Fibroblast of pulmonary artery (primary cell): ENCODE measurements at regions not wholly inside any gene's neighbourhood (a gene's known extent, or its start where the extent isn't known, plus 50 kb on each side); places are given as distances from the start of the nearest gene placed in this dataset.

Source experiments
- DNase-seq: peaks from one replicate; pipeline ENCODE4 v3.0.0-alpha.2; 2010; ENCODE audit warnings: low read depth
- H3K4me3 ChIP-seq: replicated peaks from 2 replicates; pipeline ENCODE4 v1.5.1; 2011; ENCODE audit warnings: low read depth, mild to moderate bottlenecking, control low read depth, low read length, moderate library complexity
- CTCF ChIP-seq: IDR thresholded peaks from 2 replicates; pipeline ENCODE4 v1.5.1; 2011; ENCODE audit warnings: mild to moderate bottlenecking, control low read depth, low read length, inconsistent platforms; ENCODE audit errors: missing control alignments

- H3K4me3 ChIP-seq = no peak overlapping the region
- no peak for DNase-seq
- TF ChIP-seq CTCF = no peak
Measured at GRCh38 chr7:1321411-1322239, 89.0 kb downstream of the UNCX start.

- no peak for TF ChIP-seq CTCF
- no peak for DNase-seq
- H3K4me3 ChIP-seq = no peak overlapping the region
Measured at GRCh38 chr7:1322240-1323110, 89.8 kb downstream of the UNCX start.

GRCh38 chr7:1323178-1324027 is 90.7 kb downstream of the UNCX start:
- H3K4me3 ChIP-seq = no peak overlapping the region

GRCh38 chr7:1324028-1324900 is 91.6 kb downstream of the UNCX start:
- no peak overlapping the region for H3K4me3 ChIP-seq
- no peak for DNase-seq
- TF ChIP-seq CTCF = no peak

More at GRCh38 chr7:1323178-1324027, 90.7 kb downstream of the UNCX start:
- DNase-seq = no peak
- TF ChIP-seq CTCF = no peak

- H3K4me3 ChIP-seq = no peak overlapping the region
- no peak for DNase-seq
- TF ChIP-seq CTCF = no peak
Measured at GRCh38 chr7:1325246-1325645, 92.6 kb downstream of the UNCX start.
